HFFc6 (cell line): ENCODE measurements at regions not wholly inside any gene's neighbourhood (a gene's known extent, or its start where the extent isn't known, plus 50 kb on each side); places are given as distances from the start of the nearest gene placed in this dataset.

Experiments
- DNase-seq: peaks from one replicate; pipeline ENCODE4 v3.0.0-alpha.2; 2018
- H3K27ac Mint-ChIP-seq: 2 replicates; pipeline ENCODE4 v1.8.0; 2020; ENCODE audit warnings: mild to moderate bottlenecking, mixed read lengths
- H3K27me3 Mint-ChIP-seq: 2 replicates; pipeline ENCODE4 v1.8.0; 2021; ENCODE audit warnings: mild to moderate bottlenecking, moderate library complexity, mixed read lengths; ENCODE audit not compliant: insufficient read depth
- H3K36me3 Mint-ChIP-seq: 2 replicates; pipeline ENCODE4 v1.8.0; 2021; ENCODE audit warnings: low read depth, mixed read lengths
- H3K4me1 Mint-ChIP-seq: 2 replicates; pipeline ENCODE4 v1.8.0; 2020; ENCODE audit warnings: low read depth, mixed read lengths
- H3K4me3 Mint-ChIP-seq: 2 replicates; pipeline ENCODE4 v1.8.0; 2020; ENCODE audit warnings: mild to moderate bottlenecking, moderate library complexity, mixed read lengths
- H3K9me3 Mint-ChIP-seq: 2 replicates; pipeline ENCODE4 v1.8.0; 2020; ENCODE audit warnings: mild to moderate bottlenecking, mixed read lengths
- CTCF ChIP-seq: fragments of 200-600 bp; sonication (generic); IDR thresholded peaks from 2 replicates; pipeline ENCODE4 v1.5.0; 2021; ENCODE audit warnings: antibody characterized with exemption, mild to moderate bottlenecking

DNA sequence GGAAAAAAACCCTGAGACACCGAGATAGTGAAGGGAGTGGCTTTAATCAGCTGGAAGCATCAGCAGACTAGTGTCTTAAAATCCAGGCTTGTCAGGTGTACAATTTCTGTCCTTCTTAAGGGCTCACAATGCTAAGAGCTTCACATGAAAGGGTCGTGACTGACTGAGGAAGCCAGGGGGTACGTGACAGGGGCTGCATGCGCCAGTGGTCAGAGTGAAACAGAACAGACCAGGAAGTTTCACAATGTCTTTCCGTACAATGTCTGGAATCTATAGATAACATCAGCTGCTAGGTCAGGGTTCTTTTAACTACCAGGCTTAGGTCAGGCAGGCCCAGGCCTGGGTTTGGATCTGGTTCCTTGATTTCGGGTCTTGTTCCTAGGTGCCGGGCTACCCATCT, 253.0 kb downstream of the CDH10 start:
- Mint-ChIP-seq H3K36me3 (peaks cover 11% of the 10 kb centered on the region), H3K27me3 (no peaks in the 10 kb centered on the region), H3K27ac (no peak overlapping the region), H3K4me1 (no peaks in the 10 kb centered on the region), H3K4me3 (no peak overlapping the region), H3K9me3 (peaks cover 43% of the 10 kb centered on the region)
- no peak for TF ChIP-seq CTCF
- no peak for DNase-seq

GRCh38 chr5:24397601-24398000, 247.2 kb downstream of the CDH10 start:
- no peak for TF ChIP-seq CTCF
- Mint-ChIP-seq H3K27ac (no peak overlapping the region), H3K36me3 (0 out of 2 replicates have a peak, but pooled peaks cover 9% of the 10 kb centered on the region), H3K4me1 (no peaks in the 10 kb centered on the region), H3K27me3 (no peaks in the 10 kb centered on the region), H3K9me3 (peaks cover 45% of the 10 kb centered on the region), H3K4me3 (no peak overlapping the region)
- DNase-seq, result no peak

DNA sequence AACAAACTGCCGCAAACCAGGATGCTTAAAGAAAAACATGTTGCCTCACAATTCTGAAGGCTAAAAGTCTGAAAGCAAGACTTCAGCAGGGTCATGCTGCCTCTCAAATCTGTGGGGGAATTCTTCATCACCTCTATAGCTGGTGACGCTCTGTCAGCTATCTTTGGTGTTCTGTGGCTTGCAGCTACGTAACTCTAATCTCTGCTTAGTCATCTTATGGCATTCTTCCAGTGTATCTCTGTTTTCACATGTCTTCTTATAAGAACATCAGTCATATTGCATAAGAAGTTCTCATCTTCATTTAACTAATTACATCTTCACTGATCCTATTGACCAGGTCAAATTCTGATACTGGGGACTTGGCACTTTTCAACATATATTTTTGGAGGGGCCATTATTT, 243.0 kb downstream of the CDH10 start:
- DNase-seq, result no peak
- Mint-ChIP-seq H3K4me3 (no peak overlapping the region), H3K4me1 (no peaks in the 10 kb centered on the region), H3K9me3 (peaks cover 45% of the 10 kb centered on the region), H3K27ac (no peak overlapping the region), H3K36me3 (0 out of 2 replicates have a peak, but pooled peaks cover 4% of the 10 kb centered on the region), H3K27me3 (no peaks in the 10 kb centered on the region)
- no peak for TF ChIP-seq CTCF

DNA sequence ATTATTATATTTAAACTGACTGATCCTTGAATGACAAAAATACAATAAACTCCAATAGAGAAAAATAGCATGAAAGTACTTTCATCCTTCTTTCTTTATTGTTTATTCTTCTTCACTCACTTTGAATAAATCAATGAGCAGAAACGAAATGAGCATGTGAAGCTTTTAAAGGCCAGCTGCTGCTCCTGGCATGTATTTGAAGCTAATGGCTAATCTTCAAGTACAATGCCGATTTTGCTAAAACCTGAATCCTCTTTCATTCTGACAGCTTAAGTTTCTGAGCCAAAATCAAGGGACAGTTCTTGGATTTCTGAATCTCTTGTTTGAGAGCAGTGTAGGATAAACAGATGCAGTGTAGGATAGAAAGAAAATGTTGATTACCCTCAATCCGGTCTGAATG, 237.3 kb downstream of the CDH10 start:
- Mint-ChIP-seq H3K4me1 (no peaks in the 10 kb centered on the region), H3K27ac (no peak overlapping the region), H3K9me3 (peaks cover 22% of the 10 kb centered on the region), H3K4me3 (no peak overlapping the region), H3K27me3 (no peaks in the 10 kb centered on the region), H3K36me3 (0 out of 2 replicates have a peak, but pooled peaks cover 3% of the 10 kb centered on the region)
- TF ChIP-seq CTCF, result no peak
- DNase-seq, result no peak

DNA sequence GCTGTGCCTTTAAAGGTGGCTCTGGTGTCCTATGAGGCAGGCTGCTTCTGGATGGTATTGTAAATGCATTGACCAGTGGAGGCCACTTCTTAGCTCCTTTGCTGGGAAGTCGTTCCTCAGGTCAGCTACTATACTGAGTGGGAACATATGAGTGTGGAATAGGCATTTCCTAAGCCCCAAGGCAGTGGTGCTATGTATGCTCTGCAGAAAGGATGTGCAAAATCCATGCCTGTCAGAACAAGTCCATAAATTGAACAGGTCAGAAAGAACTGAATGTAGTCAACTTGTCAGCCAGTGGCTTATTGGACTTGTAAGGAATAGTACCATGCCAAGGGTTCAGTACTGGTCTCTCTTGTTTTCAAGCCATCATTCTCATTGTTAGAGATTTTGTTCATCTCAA, 216.4 kb downstream of the CDH10 start:
- no peak overlapping the region for H3K27ac Mint-ChIP-seq

More for the DNA sequence above, 216.4 kb downstream of the CDH10 start:
- Mint-ChIP-seq H3K9me3 (peaks cover 18% of the 10 kb centered on the region), H3K36me3 (no peaks in the 10 kb centered on the region), H3K4me1 (no peaks in the 10 kb centered on the region), H3K27me3 (no peaks in the 10 kb centered on the region), H3K4me3 (no peak overlapping the region)
- no peak for TF ChIP-seq CTCF
- no peak for DNase-seq
